ENCODE measurements at regions not wholly inside any gene's neighbourhood (a gene's known extent, or its start where the extent isn't known, plus 50 kb on each side); places are given as distances from the start of the nearest gene placed in this dataset.

- DNase-seq (ENCODE audit: low read depth) = peak; percentile 86
- H3K4me3 ChIP-seq (replicated peaks; ENCODE audit: low read depth, low read length) = no peak overlapping the region
- TF ChIP-seq CTCF (IDR thresholded peaks at IDR 0.05; ENCODE audit: low read length, missing control alignments) = no peak
Observed at GRCh38 chr11:109864834-109865547, 228.2 kb upstream of the ZC3H12C start.

DNA sequence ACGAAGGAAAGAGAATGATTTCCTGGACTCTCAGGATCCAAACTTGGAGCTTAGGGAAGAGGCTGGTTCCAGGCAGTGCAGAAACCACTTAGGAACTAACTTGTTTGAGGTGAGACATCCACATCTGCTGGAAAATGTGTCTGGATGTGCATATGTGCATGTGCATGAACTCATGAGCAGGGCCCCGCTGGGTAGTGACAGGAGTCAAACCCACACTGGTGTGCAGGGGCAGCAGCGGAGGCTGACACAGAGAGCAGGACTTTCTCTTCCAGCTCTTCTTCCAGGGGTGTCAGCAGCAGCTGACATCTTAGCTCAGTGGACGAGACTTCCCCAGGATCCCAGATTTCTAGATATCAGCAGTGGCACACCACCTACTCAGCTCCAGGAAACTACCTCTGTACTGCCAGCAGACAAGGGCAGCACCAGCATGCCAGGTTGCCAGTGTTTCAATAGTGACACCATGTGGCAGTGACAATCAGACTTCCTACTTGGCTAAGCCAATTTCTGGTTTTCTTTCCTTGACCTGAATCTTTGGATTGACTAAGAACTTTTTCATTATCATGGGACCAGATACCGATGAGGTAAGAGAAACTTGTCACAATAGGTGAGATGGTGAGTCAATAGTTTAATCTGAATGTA, 227.5 kb upstream of the ZC3H12C start:
- no peak for TF ChIP-seq CTCF (IDR thresholded peaks at IDR 0.05; ENCODE audit: low read length, missing control alignments)

GRCh38 chr11:109867784-109868183, 225.4 kb upstream of the ZC3H12C start:
- no peak for TF ChIP-seq CTCF (IDR thresholded peaks at IDR 0.05; ENCODE audit: low read length, missing control alignments)
- DNase-seq (ENCODE audit: low read depth) = no peak
- H3K4me3 ChIP-seq (replicated peaks; ENCODE audit: low read depth, low read length) = no peak overlapping the region

More for the DNA sequence above, 227.5 kb upstream of the ZC3H12C start:
- no peak overlapping the region for H3K4me3 ChIP-seq (replicated peaks; ENCODE audit: low read depth, low read length)
- no peak for DNase-seq (ENCODE audit: low read depth)

DNA sequence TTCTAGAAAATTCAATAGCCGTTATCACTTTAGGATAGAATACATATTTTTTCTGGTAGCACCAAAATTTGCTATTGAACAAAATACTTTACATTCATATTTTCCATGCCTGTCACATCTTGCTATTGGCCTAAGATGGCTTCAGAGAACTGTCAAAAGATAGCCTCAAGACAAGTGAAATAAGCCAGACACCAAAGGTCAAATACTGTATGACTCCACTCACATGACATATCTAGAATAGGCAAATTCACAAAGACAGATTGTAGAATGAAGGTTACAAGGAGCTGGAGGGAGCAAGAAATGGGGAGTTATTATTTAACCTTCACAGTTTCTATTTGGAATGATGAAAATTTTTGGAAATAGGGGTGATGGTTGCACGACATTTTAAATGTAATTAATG, 223.7 kb upstream of the ZC3H12C start:
- TF ChIP-seq CTCF (IDR thresholded peaks at IDR 0.05; ENCODE audit: low read length, missing control alignments) = no peak
- no peak for DNase-seq (ENCODE audit: low read depth)
- H3K4me3 ChIP-seq (replicated peaks; ENCODE audit: low read depth, low read length) = no peak overlapping the region

DNA sequence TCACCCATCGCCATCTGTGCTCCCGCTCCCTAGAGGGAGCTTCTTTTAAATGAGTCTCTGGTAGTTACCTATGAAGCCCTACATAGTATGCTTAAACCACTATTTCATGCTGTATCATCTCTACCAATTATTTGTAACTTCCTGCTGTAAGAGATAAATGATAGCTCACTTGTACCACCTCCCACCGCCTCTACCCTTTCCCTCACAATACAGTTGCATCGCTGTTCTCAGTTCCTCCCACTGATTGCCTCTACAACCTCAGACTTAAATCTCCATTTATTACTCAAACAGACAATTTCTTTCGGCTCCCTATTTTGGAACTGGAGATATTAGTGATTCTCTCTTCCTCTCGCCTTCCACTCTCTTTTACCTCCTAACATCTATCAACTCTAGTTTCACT, 222.9 kb upstream of the ZC3H12C start:
- no peak for TF ChIP-seq CTCF (IDR thresholded peaks at IDR 0.05; ENCODE audit: low read length, missing control alignments)
- DNase-seq (ENCODE audit: low read depth) = no peak

GRCh38 chr11:109877043-109877442, 216.1 kb upstream of the ZC3H12C start:
- H3K4me3 ChIP-seq (replicated peaks; ENCODE audit: low read depth, low read length) = no peak overlapping the region
- TF ChIP-seq CTCF (IDR thresholded peaks at IDR 0.05; ENCODE audit: low read length, missing control alignments) = no peak
- DNase-seq (ENCODE audit: low read depth) = no peak

More for the DNA sequence above, 222.9 kb upstream of the ZC3H12C start:
- H3K4me3 ChIP-seq (replicated peaks; ENCODE audit: low read depth, low read length) = no peak overlapping the region
